Thymus (tissue), 11 donors: ENCODE measurements at regions not wholly inside any gene's neighbourhood (a gene's known extent, or its start where the extent isn't known, plus 50 kb on each side); places are given as distances from the start of the nearest gene placed in this dataset.

Experiments
- DNase-seq, 9 donors: peaks; one replicate each; pipeline ENCODE4 v3.0.0-alpha.2; 2013; ENCODE audit warnings: low spot score in 9 of 9, low read depth in 6 of 9, missing footprints in 1 of 9
- H3K27ac ChIP-seq, 2 donors: one replicate each; pipeline ENCODE4 v1.5.1; 2013; ENCODE audit warnings: control low read depth in 1 of 2, low read depth in 1 of 2, low read length in 1 of 2, mild to moderate bottlenecking in 1 of 2, moderate library complexity in 1 of 2
- H3K27me3 ChIP-seq, 2 donors: one replicate each; pipeline ENCODE4 v1.5.1; 2013; ENCODE audit warnings: low read length in 1 of 2; ENCODE audit not compliant: control insufficient read depth in 2 of 2, insufficient read depth in 1 of 2
- H3K36me3 ChIP-seq, 2 donors: one replicate each; pipeline ENCODE4 v1.5.1; 2013; ENCODE audit warnings: low read length in 1 of 2, mild to moderate bottlenecking in 1 of 2, moderate library complexity in 1 of 2; ENCODE audit not compliant: control insufficient read depth in 2 of 2, insufficient read depth in 2 of 2
- H3K4me1 ChIP-seq, 2 donors: one replicate each; pipeline ENCODE4 v1.5.1; 2013; ENCODE audit warnings: low read length in 2 of 2; ENCODE audit not compliant: control insufficient read depth in 2 of 2, insufficient read depth in 2 of 2
- H3K4me3 ChIP-seq, 2 donors: one replicate each; pipeline ENCODE4 v1.5.1; 2013; ENCODE audit warnings: low read length in 2 of 2, control low read depth in 1 of 2, mild to moderate bottlenecking in 1 of 2
- H3K9me3 ChIP-seq, 2 donors: one replicate each; pipeline ENCODE4 v1.5.1; 2013; ENCODE audit warnings: low read length in 1 of 2, mild to moderate bottlenecking in 1 of 2; ENCODE audit not compliant: control insufficient read depth in 2 of 2, insufficient read depth in 1 of 2
- WGBS: extraction: QIAGEN DNeasy Blood & Tissue Kit; methylation state at CpG from one replicate; pipeline ENCODE4 v1.1.7; 2013; 5-methylcytosine and 5-hydroxymethylcytosine counted together
- donor health status: healthy.

- Histone ChIP-seq H3K36me3 (no peaks in the 10 kb centered on the region), H3K9me3 (no peaks in the 10 kb centered on the region), H3K4me3 (no peak overlapping the region), H3K27ac (no peak overlapping the region), H3K27me3 (peaks cover 0 to 6% of the 10 kb centered on the region in 2 donors), H3K4me1 (no peaks in the 10 kb centered on the region)
- 88% methylated on average over 14 of the region's 14 CpGs for WGBS
- DNase-seq = no peak
Measured at GRCh38 chr19:29401712-29402421, 123.9 kb upstream of the VSTM2B start.

- WGBS = 93% methylated on average over 6 of the region's 6 CpGs
- H3K4me1 ChIP-seq = no peaks in the 10 kb centered on the region
- H3K9me3 ChIP-seq = no peaks in the 10 kb centered on the region
- H3K27me3 ChIP-seq = peaks cover 0 to 6% of the 10 kb centered on the region in 2 donors
- H3K4me3 ChIP-seq = no peak overlapping the region
- DNase-seq = no peak
- H3K27ac ChIP-seq = no peak overlapping the region
- no peaks in the 10 kb centered on the region for H3K36me3 ChIP-seq
Measured at GRCh38 chr19:29402563-29402962, 123.2 kb upstream of the VSTM2B start.

- Histone ChIP-seq H3K36me3 (no peaks in the 10 kb centered on the region), H3K27me3 (peaks cover 0 to 6% of the 10 kb centered on the region in 2 donors), H3K4me1 (no peaks in the 10 kb centered on the region), H3K27ac (no peak overlapping the region), H3K4me3 (no peak overlapping the region), H3K9me3 (no peaks in the 10 kb centered on the region)
- no peak for DNase-seq
- WGBS = 90% methylated on average over 8 of the region's 8 CpGs
Measured at GRCh38 chr19:29404015-29404414, 121.8 kb upstream of the VSTM2B start.

- H3K9me3 ChIP-seq = no peaks in the 10 kb centered on the region
- H3K4me3 ChIP-seq = no peak overlapping the region
- peaks cover 0 to 6% of the 10 kb centered on the region in 2 donors for H3K27me3 ChIP-seq
- 25% methylated on average over 33 of the region's 33 CpGs for WGBS
- H3K36me3 ChIP-seq = no peaks in the 10 kb centered on the region
- no peak overlapping the region for H3K27ac ChIP-seq
- no peaks in the 10 kb centered on the region for H3K4me1 ChIP-seq
- DNase-seq = no peak
Measured at GRCh38 chr19:29404951-29405727, 120.7 kb upstream of the VSTM2B start.

GRCh38 chr19:29405728-29405995 is 120.1 kb upstream of the VSTM2B start:
- H3K27me3 ChIP-seq = peaks cover 0 to 6% of the 10 kb centered on the region in 2 donors
- no peaks in the 10 kb centered on the region for H3K36me3 ChIP-seq
- H3K27ac ChIP-seq = no peak overlapping the region
- 78% methylated on average over 11 of the region's 11 CpGs for WGBS
- no peaks in the 10 kb centered on the region for H3K9me3 ChIP-seq
- no peak overlapping the region for H3K4me3 ChIP-seq
- no peak for DNase-seq
- no peaks in the 10 kb centered on the region for H3K4me1 ChIP-seq

- no peak overlapping the region for H3K27ac ChIP-seq
- 91% methylated on average over 14 of the region's 14 CpGs for WGBS
- no peaks in the 10 kb centered on the region for H3K9me3 ChIP-seq
- DNase-seq = no peak
- peaks cover 0 to 6% of the 10 kb centered on the region in 2 donors for H3K27me3 ChIP-seq
- H3K4me1 ChIP-seq = no peaks in the 10 kb centered on the region
- H3K36me3 ChIP-seq = no peaks in the 10 kb centered on the region
- H3K4me3 ChIP-seq = no peak overlapping the region
Measured at GRCh38 chr19:29409076-29409862, 116.5 kb upstream of the VSTM2B start.

GRCh38 chr19:29410601-29411000 is 115.2 kb upstream of the VSTM2B start:
- no peaks in the 10 kb centered on the region for H3K9me3 ChIP-seq
- WGBS = 86% methylated on average over 2 of the region's 2 CpGs
- H3K4me1 ChIP-seq = no peaks in the 10 kb centered on the region
- no peak overlapping the region for H3K4me3 ChIP-seq
- DNase-seq = no peak
- H3K36me3 ChIP-seq = no peaks in the 10 kb centered on the region
- no peak overlapping the region for H3K27ac ChIP-seq
- no peaks in the 10 kb centered on the region for H3K27me3 ChIP-seq

GRCh38 chr19:29411113-29411581 is 114.6 kb upstream of the VSTM2B start:
- H3K27ac ChIP-seq = no peak overlapping the region
- no peak for DNase-seq
- WGBS = 91% methylated on average over 17 of the region's 17 CpGs
- no peak overlapping the region for H3K4me3 ChIP-seq
- no peaks in the 10 kb centered on the region for H3K4me1 ChIP-seq
- no peaks in the 10 kb centered on the region for H3K9me3 ChIP-seq
- no peaks in the 10 kb centered on the region for H3K36me3 ChIP-seq
- H3K27me3 ChIP-seq = no peaks in the 10 kb centered on the region

GRCh38 chr19:29413435-29413834 is 112.4 kb upstream of the VSTM2B start:
- H3K27ac ChIP-seq = no peak overlapping the region
- H3K4me1 ChIP-seq = no peaks in the 10 kb centered on the region
- 81% methylated on average over 3 of the region's 3 CpGs for WGBS
- no peak for DNase-seq
- no peaks in the 10 kb centered on the region for H3K9me3 ChIP-seq
- H3K36me3 ChIP-seq = no peaks in the 10 kb centered on the region
- no peak overlapping the region for H3K4me3 ChIP-seq
- H3K27me3 ChIP-seq = no peaks in the 10 kb centered on the region
